ENCODE measurements at regions not wholly inside any gene's neighbourhood (a gene's known extent, or its start where the extent isn't known, plus 50 kb on each side); places are given as distances from the start of the nearest gene placed in this dataset.

- DNase-seq (ENCODE audit: low spot score): no peak
- in situ Hi-C loops (cut with MboI; ENCODE audit: low pct_unique_long_range_greater_than_20kb, low sequenced_read_pairs, unreplicated experiment): no loop called here
- TF ChIP-seq, protein P1, sequence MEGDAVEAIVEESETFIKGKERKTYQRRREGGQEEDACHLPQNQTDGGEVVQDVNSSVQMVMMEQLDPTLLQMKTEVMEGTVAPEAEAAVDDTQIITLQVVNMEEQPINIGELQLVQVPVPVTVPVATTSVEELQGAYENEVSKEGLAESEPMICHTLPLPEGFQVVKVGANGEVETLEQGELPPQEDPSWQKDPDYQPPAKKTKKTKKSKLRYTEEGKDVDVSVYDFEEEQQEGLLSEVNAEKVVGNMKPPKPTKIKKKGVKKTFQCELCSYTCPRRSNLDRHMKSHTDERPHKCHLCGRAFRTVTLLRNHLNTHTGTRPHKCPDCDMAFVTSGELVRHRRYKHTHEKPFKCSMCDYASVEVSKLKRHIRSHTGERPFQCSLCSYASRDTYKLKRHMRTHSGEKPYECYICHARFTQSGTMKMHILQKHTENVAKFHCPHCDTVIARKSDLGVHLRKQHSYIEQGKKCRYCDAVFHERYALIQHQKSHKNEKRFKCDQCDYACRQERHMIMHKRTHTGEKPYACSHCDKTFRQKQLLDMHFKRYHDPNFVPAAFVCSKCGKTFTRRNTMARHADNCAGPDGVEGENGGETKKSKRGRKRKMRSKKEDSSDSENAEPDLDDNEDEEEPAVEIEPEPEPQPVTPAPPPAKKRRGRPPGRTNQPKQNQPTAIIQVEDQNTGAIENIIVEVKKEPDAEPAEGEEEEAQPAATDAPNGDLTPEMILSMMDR (IDR thresholded peaks at IDR 0.05; ENCODE audit: extremely low read depth, insufficient read depth, missing control alignments): no peak
Observed at GRCh38 chr7:119826547-119826946, 446.4 kb upstream of the KCND2 start.

- DNase-seq (ENCODE audit: low spot score): no peak
- TF ChIP-seq, protein P1 (IDR thresholded peaks at IDR 0.05; ENCODE audit: extremely low read depth, insufficient read depth, missing control alignments): no peak
- in situ Hi-C loops (cut with MboI; ENCODE audit: low pct_unique_long_range_greater_than_20kb, low sequenced_read_pairs, unreplicated experiment): no loop called here
Observed at GRCh38 chr7:119838444-119838843, 434.5 kb upstream of the KCND2 start.

- in situ Hi-C loops (cut with MboI; ENCODE audit: low pct_unique_long_range_greater_than_20kb, low sequenced_read_pairs, unreplicated experiment): no loop called here
- DNase-seq (ENCODE audit: low spot score): no peak
- TF ChIP-seq, protein P1 (IDR thresholded peaks at IDR 0.05; ENCODE audit: extremely low read depth, insufficient read depth, missing control alignments): no peak
Observed at GRCh38 chr7:119842337-119842736, 430.6 kb upstream of the KCND2 start.

DNA sequence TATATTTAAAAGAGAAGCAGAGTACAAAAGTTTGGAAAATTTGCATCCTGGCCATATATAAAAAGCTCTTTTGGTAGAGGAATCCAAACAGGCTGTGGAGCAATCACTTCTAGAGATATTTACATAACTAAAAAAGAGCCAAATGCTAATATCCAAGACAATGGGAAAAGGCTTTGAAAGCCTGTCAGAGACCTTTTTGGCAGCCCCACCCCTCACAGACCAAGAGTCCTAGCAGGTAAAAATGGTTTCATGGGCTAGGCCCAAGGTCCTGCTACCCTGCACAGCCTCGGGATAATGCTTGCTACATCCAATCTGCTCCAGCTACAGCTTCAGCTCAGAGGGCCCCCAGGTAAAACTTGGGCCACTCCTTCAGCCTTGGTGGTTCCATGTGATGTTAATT lies 430.2 kb upstream of the KCND2 start:
- DNase-seq (ENCODE audit: low spot score): no peak
- TF ChIP-seq, protein P1 (IDR thresholded peaks at IDR 0.05; ENCODE audit: extremely low read depth, insufficient read depth, missing control alignments): no peak
- in situ Hi-C loops (cut with MboI; ENCODE audit: low pct_unique_long_range_greater_than_20kb, low sequenced_read_pairs, unreplicated experiment): no loop called here

- in situ Hi-C loops (cut with MboI; ENCODE audit: low pct_unique_long_range_greater_than_20kb, low sequenced_read_pairs, unreplicated experiment): no loop called here
- TF ChIP-seq, protein P1 (IDR thresholded peaks at IDR 0.05; ENCODE audit: extremely low read depth, insufficient read depth, missing control alignments): no peak
- no peak for DNase-seq (ENCODE audit: low spot score)
Observed at GRCh38 chr7:119861385-119861784, 411.6 kb upstream of the KCND2 start.

- no peak for DNase-seq (ENCODE audit: low spot score)
- in situ Hi-C loops (cut with MboI; ENCODE audit: low pct_unique_long_range_greater_than_20kb, low sequenced_read_pairs, unreplicated experiment): no loop called here
- TF ChIP-seq, protein P1 (IDR thresholded peaks at IDR 0.05; ENCODE audit: extremely low read depth, insufficient read depth, missing control alignments): no peak
Observed at GRCh38 chr7:119868387-119868786, 404.6 kb upstream of the KCND2 start.

- TF ChIP-seq, protein P1 (IDR thresholded peaks at IDR 0.05; ENCODE audit: extremely low read depth, insufficient read depth, missing control alignments): no peak
- in situ Hi-C loops (cut with MboI; ENCODE audit: low pct_unique_long_range_greater_than_20kb, low sequenced_read_pairs, unreplicated experiment): no loop called here
- no peak for DNase-seq (ENCODE audit: low spot score)
Observed at GRCh38 chr7:119879835-119880234, 393.1 kb upstream of the KCND2 start.

Measured in GM13977 (cell line).